NCI-H526 treated with DMSO at 0.1 percent for 48 hours (cell line): ENCODE measurements at regions not wholly inside any gene's neighbourhood (a gene's known extent, or its start where the extent isn't known, plus 50 kb on each side); places are given as distances from the start of the nearest gene placed in this dataset.

Experiments used
- DNase-seq: peaks from one replicate; lab custom pipeline; 2025; lab: John Stamatoyannopoulos, UW

GRCh38 chr1:5497503-5497902 lies 494.7 kb downstream of the NPHP4 start:
- DNase-seq = no peak

GRCh38 chr1:5495596-5496410 lies 496.4 kb downstream of the NPHP4 start:
- no peak for DNase-seq

- DNase-seq = no peak
Measured at GRCh38 chr1:5494518-5494917, 497.7 kb downstream of the NPHP4 start.

GRCh38 chr1:5493851-5494311 lies 498.3 kb downstream of the NPHP4 start:
- no peak for DNase-seq

- DNase-seq = no peak
Measured at GRCh38 chr1:5493275-5493674, 498.9 kb downstream of the NPHP4 start.

GRCh38 chr1:5492846-5493245 lies 499.4 kb downstream of the NPHP4 start:
- DNase-seq = no peak

GRCh38 chr1:5491207-5491904 lies 500.9 kb downstream of the NPHP4 start:
- DNase-seq = no peak

- DNase-seq = no peak
Measured at GRCh38 chr1:5490635-5491034, 501.6 kb downstream of the NPHP4 start.

GRCh38 chr1:5488448-5488847 lies 503.8 kb downstream of the NPHP4 start:
- no peak for DNase-seq

GRCh38 chr1:5485968-5486696 lies 506.1 kb downstream of the NPHP4 start:
- DNase-seq = no peak

- no peak for DNase-seq
Measured at GRCh38 chr1:5485436-5485835, 506.8 kb downstream of the NPHP4 start.

- no peak for DNase-seq
Measured at GRCh38 chr1:5484451-5485165, 507.6 kb downstream of the NPHP4 start.

GRCh38 chr1:5481889-5482288 lies 510.3 kb downstream of the NPHP4 start:
- no peak for DNase-seq

- DNase-seq = no peak
Measured at GRCh38 chr1:5480906-5481305, 511.3 kb downstream of the NPHP4 start.

- no peak for DNase-seq
Measured at GRCh38 chr1:5479876-5480646, 512.2 kb downstream of the NPHP4 start.

- no peak for DNase-seq
Measured at GRCh38 chr1:5478961-5479360, 513.3 kb downstream of the NPHP4 start.

- DNase-seq = no peak
Measured at GRCh38 chr1:5478156-5478695, 514.0 kb downstream of the NPHP4 start.

- DNase-seq = no peak
Measured at GRCh38 chr1:5477716-5478115, 514.5 kb downstream of the NPHP4 start.

GRCh38 chr1:5475572-5475971 lies 516.7 kb downstream of the NPHP4 start:
- DNase-seq = no peak

- DNase-seq = no peak
Measured at GRCh38 chr1:5473268-5473667, 519.0 kb downstream of the NPHP4 start.

GRCh38 chr1:5466487-5466886 lies 525.7 kb downstream of the NPHP4 start:
- DNase-seq = no peak
